Panc1 (cell line): ENCODE measurements at regions not wholly inside any gene's neighbourhood (a gene's known extent, or its start where the extent isn't known, plus 50 kb on each side); places are given as distances from the start of the nearest gene placed in this dataset.

Experiments
- ATAC-seq: fragments of 200-7000 bp; cut with Tn5 transposase; 2 replicates; pipeline ENCODE4 v1.9.1; 2020; ENCODE audit warnings: mild to moderate bottlenecking, moderate library complexity
- BruUV-seq: library from RNA; stranded (reverse); fragments of 400-500 nt; replicated peaks from 2 replicates; lab custom pipeline; 2021; lab: Mats Ljungman, UMichigan
- CTCF ChIA-PET: fragments of 300-600 bp; sonication (Branson Sonifier 250); formaldehyde crosslinking; loops from one replicate; lab custom pipeline; 2022; ENCODE audit warnings: antibody characterized with exemption; lab: Charles Lee
- POLR2A ChIA-PET: fragments of 300-600 bp; sonication (Branson Sonifier 250); formaldehyde crosslinking; loops from one replicate; lab custom pipeline; 2022; ENCODE audit warnings: antibody characterized with exemption; lab: Charles Lee
- DNase-seq: peaks from one replicate; pipeline ENCODE4 v3.0.0-alpha.2; 2010; ENCODE audit warnings: low read depth, low spot score
- H3K27ac ChIP-seq: 2 replicates; pipeline ENCODE4 v1.5.1; 2011; ENCODE audit warnings: mild to moderate bottlenecking, low read length, inconsistent platforms
- H3K27me3 ChIP-seq: fragments of 200-500 bp; sonication (Bioruptor generic); 2 replicates; pipeline ENCODE4 v1.6.0; 2014; ENCODE audit warnings: low read length, inconsistent platforms; ENCODE audit not compliant: control insufficient read depth, insufficient read depth
- H3K36me3 ChIP-seq: fragments of 200-500 bp; sonication (Bioruptor generic); 2 replicates; pipeline ENCODE4 v1.5.1; 2014; ENCODE audit warnings: inconsistent platforms, mild to moderate bottlenecking, low read length, moderate library complexity; ENCODE audit not compliant: control insufficient read depth, insufficient read depth
- H3K4me1 ChIP-seq: 2 replicates; pipeline ENCODE4 v1.5.1; 2011; ENCODE audit warnings: inconsistent platforms, mild to moderate bottlenecking, low read length, moderate library complexity; ENCODE audit not compliant: control insufficient read depth, insufficient read depth
- H3K4me3 ChIP-seq, 2 experiments: 2 replicates each; pipeline ENCODE4 v1.5.1; 2011 to 2012; ENCODE audit warnings: low read depth in 2 of 2, low read length in 2 of 2, mild to moderate bottlenecking in 2 of 2, inconsistent platforms in 1 of 2, moderate library complexity in 1 of 2
- H3K9me3 ChIP-seq: fragments of 200-500 bp; sonication (Bioruptor generic); 2 replicates; pipeline ENCODE4 v1.5.1; 2014; ENCODE audit warnings: low read depth, mild to moderate bottlenecking, inconsistent platforms, low read length, moderate library complexity; ENCODE audit not compliant: control insufficient read depth, insufficient read depth
- CTCF ChIP-seq: fragments of 450-650 bp; IDR thresholded peaks from 2 replicates; pipeline ENCODE4 v1.5.1; 2017; ENCODE audit warnings: mild to moderate bottlenecking
- POLR2AphosphoS5 ChIP-seq: IDR thresholded peaks from 2 replicates; pipeline ENCODE4 v1.6.1; 2012; ENCODE audit warnings: mild to moderate bottlenecking, low read depth, low read length, moderate library complexity
- REST ChIP-seq, 2 experiments: IDR thresholded peaks; 2 replicates each; pipeline ENCODE4 v1.6.1; 2011 to 2012; ENCODE audit warnings: low read depth in 2 of 2, control low read depth in 1 of 2, low read length in 1 of 2, mild to moderate bottlenecking in 1 of 2, moderate library complexity in 1 of 2; ENCODE audit not compliant: insufficient read depth in 1 of 2
- SIN3A ChIP-seq: IDR thresholded peaks from 2 replicates; pipeline ENCODE4 v1.6.1; 2012; ENCODE audit warnings: low read depth, mild to moderate bottlenecking, low read length, moderate library complexity, borderline replicate concordance; ENCODE audit not compliant: insufficient read depth
- TCF7L2 ChIP-seq: IDR thresholded peaks from 2 replicates; pipeline ENCODE4 v1.6.1; 2011; ENCODE audit warnings: mild to moderate bottlenecking, low read depth, low read length, inconsistent platforms
- in situ Hi-C: cut with HindIII; loops from 2 replicates; pipeline ENCODE4 v1.10.0; 2016; ENCODE audit warnings: low sequenced_read_pairs, low pct_unique_long_range_greater_than_20kb
- intact Hi-C: fragments of 100-400 bp; cut with micrococcal nuclease; formaldehyde crosslinking; loops from one replicate; pipeline ENCODE4 v1.10.0; 2022; ENCODE audit not compliant: unreplicated experiment

GRCh38 chr13:72622546-72622945, 104.9 kb downstream of the MZT1 start:
- DNase-seq (no peak), ATAC-seq (no peak)
- in situ Hi-C loops, result no loop called here

GRCh38 chr13:72620874-72621273, 106.6 kb downstream of the MZT1 start:
- Histone ChIP-seq H3K27me3 (no peaks in the 10 kb centered on the region), H3K4me1 (no peaks in the 10 kb centered on the region), H3K27ac (no peak overlapping the region), H3K36me3 (no peaks in the 10 kb centered on the region), H3K9me3 (no peaks in the 10 kb centered on the region), H3K4me3 (no peak overlapping the region)
- intact Hi-C loops, result no loop called here
- no TSS peak for BruUV-seq
- in situ Hi-C loops, result no loop called here
- no peak for DNase-seq
- POLR2A ChIA-PET, result no interaction called here
- CTCF ChIA-PET, result no interaction called here
- ATAC-seq, result no peak
- no peak for TF ChIP-seq CTCF

More at GRCh38 chr13:72622546-72622945, 104.9 kb downstream of the MZT1 start:
- Histone ChIP-seq H3K4me3 (no peak overlapping the region), H3K36me3 (no peaks in the 10 kb centered on the region), H3K27ac (no peak overlapping the region), H3K27me3 (no peaks in the 10 kb centered on the region), H3K4me1 (no peaks in the 10 kb centered on the region), H3K9me3 (no peaks in the 10 kb centered on the region)
- TF ChIP-seq REST (IDR thresholded peaks at IDR 0.05; ENCODE audit: insufficient read depth in 1 of 2, low read depth in 2 of 2, low read length in 1 of 2) (no peak), POLR2AphosphoS5 (no peak), SIN3A (no peak), TCF7L2 (no peak), CTCF (no peak)
- ChIA-PET CTCF (no interaction called here), POLR2A (no interaction called here)
- BruUV-seq, result no TSS peak
- intact Hi-C loops, result no loop called here

- Histone ChIP-seq H3K9me3 (no peaks in the 10 kb centered on the region), H3K4me3 (no peak overlapping the region), H3K36me3 (no peaks in the 10 kb centered on the region), H3K4me1 (no peaks in the 10 kb centered on the region), H3K27ac (no peak overlapping the region), H3K27me3 (no peaks in the 10 kb centered on the region)
- no TSS peak for BruUV-seq
- TF ChIP-seq POLR2AphosphoS5 (no peak), SIN3A (no peak), CTCF (no peak)
- DNase-seq, result no peak
- ChIA-PET POLR2A (no interaction called here), CTCF (no interaction called here)
- in situ Hi-C loops (no loop called here), intact Hi-C loops (no loop called here)
- ATAC-seq, result no peak
Measured at GRCh38 chr13:72617951-72618350, 109.5 kb downstream of the MZT1 start.
